ENCODE measurements at regions not wholly inside any gene's neighbourhood (a gene's known extent, or its start where the extent isn't known, plus 50 kb on each side); places are given as distances from the start of the nearest gene placed in this dataset.

- Histone ChIP-seq H3K9me3 (no peaks in the 10 kb centered on the region), H3K4me3 (no peak overlapping the region), H3K27ac (no peak overlapping the region), H3K36me3 (no peaks in the 10 kb centered on the region), H3K27me3 (replicated peaks; ENCODE audit: insufficient read depth) (no peaks in the 10 kb centered on the region), H3K4me1 (replicated peaks) (no peaks in the 10 kb centered on the region)
- 87% methylated on average over 28 of the region's 28 CpGs for WGBS
- intact Hi-C loops (cut with DNase I) = no loop called here
- DNase-seq (ENCODE audit: low spot score) = peak; percentile 1
- TF ChIP-seq POLR2A (IDR thresholded peaks at IDR 0.05) (no peak), POLR2AphosphoS5 (IDR thresholded peaks at IDR 0.05) (no peak), CTCF (IDR thresholded peaks at IDR 0.05) (no peak)
Measured at GRCh38 chr5:3269395-3270169, 326.1 kb upstream of the IRX1 start.

- TF ChIP-seq POLR2AphosphoS5 (IDR thresholded peaks at IDR 0.05) = no peak
- no peak for TF ChIP-seq POLR2A (IDR thresholded peaks at IDR 0.05)
- no peak for TF ChIP-seq CTCF (IDR thresholded peaks at IDR 0.05)
- 95% methylated on average over 9 of the region's 9 CpGs for whole genome bisulfite sequencing
- intact Hi-C loops (cut with DNase I) = no loop called here
Measured at GRCh38 chr5:3268760-3269330, 326.8 kb upstream of the IRX1 start.

GRCh38 chr5:3266861-3267260 is 328.8 kb upstream of the IRX1 start:
- no peak overlapping the region for H3K27ac ChIP-seq
- H3K4me1 ChIP-seq (replicated peaks) = no peaks in the 10 kb centered on the region
- no peaks in the 10 kb centered on the region for H3K9me3 ChIP-seq
- intact Hi-C loops (cut with DNase I) = no loop called here
- no peak for TF ChIP-seq CTCF (IDR thresholded peaks at IDR 0.05)
- TF ChIP-seq POLR2A (IDR thresholded peaks at IDR 0.05) = no peak
- no peak for TF ChIP-seq POLR2AphosphoS5 (IDR thresholded peaks at IDR 0.05)
- no peaks in the 10 kb centered on the region for H3K36me3 ChIP-seq
- no peak for DNase-seq (ENCODE audit: low spot score)
- WGBS = 92% methylated on average over 4 of the region's 5 CpGs
- no peak overlapping the region for H3K4me3 ChIP-seq
- H3K27me3 ChIP-seq (replicated peaks; ENCODE audit: insufficient read depth) = no peaks in the 10 kb centered on the region

More at GRCh38 chr5:3268760-3269330, 326.8 kb upstream of the IRX1 start:
- Histone ChIP-seq H3K9me3 (no peaks in the 10 kb centered on the region), H3K4me3 (no peak overlapping the region), H3K4me1 (replicated peaks) (no peaks in the 10 kb centered on the region), H3K36me3 (no peaks in the 10 kb centered on the region), H3K27me3 (replicated peaks; ENCODE audit: insufficient read depth) (no peaks in the 10 kb centered on the region), H3K27ac (no peak overlapping the region)
- no peak for DNase-seq (ENCODE audit: low spot score)

GRCh38 chr5:3265936-3266335 is 329.7 kb upstream of the IRX1 start:
- Histone ChIP-seq H3K36me3 (no peaks in the 10 kb centered on the region), H3K27ac (no peak overlapping the region), H3K4me3 (no peak overlapping the region), H3K9me3 (no peaks in the 10 kb centered on the region), H3K4me1 (replicated peaks) (no peaks in the 10 kb centered on the region), H3K27me3 (replicated peaks; ENCODE audit: insufficient read depth) (no peaks in the 10 kb centered on the region)
- TF ChIP-seq POLR2A (IDR thresholded peaks at IDR 0.05) (no peak), CTCF (IDR thresholded peaks at IDR 0.05) (no peak), POLR2AphosphoS5 (IDR thresholded peaks at IDR 0.05) (no peak)
- DNase-seq (ENCODE audit: low spot score) = peak; percentile 0
- intact Hi-C loops (cut with DNase I) = no loop called here
- WGBS = 88% methylated on average over 6 of the region's 6 CpGs
